GM06990 (cell line): ENCODE measurements at regions not wholly inside any gene's neighbourhood (a gene's known extent, or its start where the extent isn't known, plus 50 kb on each side); places are given as distances from the start of the nearest gene placed in this dataset.

Experiments used
- DNase-seq: peaks from one replicate; pipeline ENCODE4 v3.0.0-alpha.2; 2011; ENCODE audit not compliant: insufficient read length; ENCODE audit errors: extremely low read depth
- H3K27me3 ChIP-seq: replicated peaks from 2 replicates; pipeline ENCODE4 v1.6.0; 2011; ENCODE audit warnings: low read length; ENCODE audit not compliant: control insufficient read depth, insufficient read depth
- H3K36me3 ChIP-seq: 2 replicates; pipeline ENCODE4 v1.5.1; 2011; ENCODE audit warnings: low read length; ENCODE audit not compliant: control insufficient read depth, insufficient read depth
- H3K4me3 ChIP-seq: replicated peaks from 2 replicates; pipeline ENCODE4 v1.5.1; 2011; ENCODE audit warnings: low read depth, mild to moderate bottlenecking, control low read depth, low read length
- CTCF ChIP-seq: IDR thresholded peaks from 2 replicates; pipeline ENCODE4 v1.5.1; 2011; ENCODE audit warnings: low read length, control low read depth, mild to moderate bottlenecking, inconsistent platforms; ENCODE audit not compliant: insufficient read depth, poor library complexity, severe bottlenecking

GRCh38 chr22:22106855-22107254 is 124.3 kb upstream of the TOP3B start:
- TF ChIP-seq CTCF = no peak
- Histone ChIP-seq H3K36me3 (no peaks in the 10 kb centered on the region), H3K27me3 (no peaks in the 10 kb centered on the region), H3K4me3 (no peak overlapping the region)
- no peak for DNase-seq

GRCh38 chr22:22105364-22105763 is 122.8 kb upstream of the TOP3B start:
- H3K4me3 ChIP-seq = no peak overlapping the region
- H3K27me3 ChIP-seq = no peaks in the 10 kb centered on the region
- TF ChIP-seq CTCF = no peak
- H3K36me3 ChIP-seq = no peaks in the 10 kb centered on the region
- no peak for DNase-seq

GRCh38 chr22:22103078-22103875 is 120.7 kb upstream of the TOP3B start:
- peak; percentile 55 for TF ChIP-seq CTCF
- Histone ChIP-seq H3K36me3 (no peaks in the 10 kb centered on the region), H3K4me3 (no peak overlapping the region), H3K27me3 (no peaks in the 10 kb centered on the region)
- no peak for DNase-seq

- no peak for DNase-seq
- H3K36me3 ChIP-seq = no peaks in the 10 kb centered on the region
- no peak overlapping the region for H3K4me3 ChIP-seq
- no peaks in the 10 kb centered on the region for H3K27me3 ChIP-seq
- TF ChIP-seq CTCF = peak; percentile 68
Observed at GRCh38 chr22:22099833-22100812, 117.5 kb upstream of the TOP3B start.

DNA sequence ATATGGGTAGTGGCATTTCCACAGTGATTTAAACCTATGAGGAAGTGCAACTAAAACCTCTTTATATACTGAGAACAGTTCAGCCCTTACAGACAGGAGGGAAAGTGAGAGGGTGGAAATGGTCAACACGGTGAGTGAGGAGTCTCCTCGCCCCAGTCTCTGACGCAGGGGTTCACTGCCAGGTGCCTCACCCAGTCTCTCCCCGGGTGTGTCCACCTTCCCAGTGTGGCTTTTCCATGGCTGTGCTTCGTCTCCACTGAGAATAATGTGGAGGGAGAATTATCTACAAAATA is 116.6 kb upstream of the TOP3B start:
- H3K4me3 ChIP-seq = no peak overlapping the region
- DNase-seq = peak; percentile 76
- H3K27me3 ChIP-seq = no peaks in the 10 kb centered on the region
- no peaks in the 10 kb centered on the region for H3K36me3 ChIP-seq
- no peak for TF ChIP-seq CTCF
